Tongue (tissue), 1 donor: ENCODE measurements at regions not wholly inside any gene's neighbourhood (a gene's known extent, or its start where the extent isn't known, plus 50 kb on each side); places are given as distances from the start of the nearest gene placed in this dataset.

ENCODE experiments used
- DNase-seq: peaks from one replicate; pipeline ENCODE4 v3.0.0-alpha.2; 2015

GRCh38 chr5:159536646-159537045, 206.4 kb upstream of the IL12B start:
- no peak for DNase-seq

GRCh38 chr5:159539678-159540077, 209.4 kb upstream of the IL12B start:
- no peak for DNase-seq

- DNase-seq, result no peak
Measured at GRCh38 chr5:159543326-159543725, 213.0 kb upstream of the IL12B start.

DNA sequence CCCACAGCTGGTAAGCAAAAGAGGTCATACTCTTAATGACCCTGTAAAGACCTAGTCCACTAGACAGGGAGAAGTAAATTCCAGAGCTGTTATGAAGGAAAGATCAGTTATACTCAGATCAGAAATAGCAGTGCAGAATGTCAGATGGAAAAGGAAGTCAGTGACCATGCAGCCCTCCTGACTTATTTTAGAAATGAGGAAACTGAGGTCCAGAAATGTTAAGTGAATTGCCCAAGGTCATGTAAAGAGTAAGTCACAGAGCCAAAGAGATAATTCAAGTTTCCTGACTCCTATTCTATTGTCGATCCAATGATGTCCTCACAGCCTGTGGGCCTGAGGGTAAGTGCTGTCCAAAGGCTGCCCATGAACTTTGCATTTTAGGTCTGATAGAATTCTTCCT, 214.9 kb upstream of the IL12B start:
- no peak for DNase-seq

GRCh38 chr5:159547466-159548195, 217.3 kb upstream of the IL12B start:
- no peak for DNase-seq

- DNase-seq, result no peak
Measured at GRCh38 chr5:159548517-159548916, 218.2 kb upstream of the IL12B start.

GRCh38 chr5:159549046-159549445, 218.8 kb upstream of the IL12B start:
- no peak for DNase-seq

DNA sequence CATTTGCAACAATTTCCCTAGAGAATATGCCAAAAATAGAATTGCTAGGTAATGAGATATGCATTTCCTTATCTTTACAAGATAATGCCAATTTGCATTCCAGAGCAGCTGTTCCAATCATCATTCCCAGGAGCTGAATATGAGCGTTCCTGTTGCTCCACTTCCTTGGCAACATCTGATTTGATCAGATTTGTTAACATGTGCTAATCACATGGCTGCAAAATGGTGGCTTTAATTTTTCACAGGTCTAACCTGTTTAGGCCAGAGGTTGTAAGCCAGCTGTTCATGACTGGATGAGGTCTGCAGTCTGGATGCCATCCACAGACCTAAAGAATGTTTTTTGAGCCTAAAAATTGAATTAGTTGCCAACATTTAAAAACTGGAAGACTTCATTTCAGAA, 220.7 kb upstream of the IL12B start:
- no peak for DNase-seq

DNA sequence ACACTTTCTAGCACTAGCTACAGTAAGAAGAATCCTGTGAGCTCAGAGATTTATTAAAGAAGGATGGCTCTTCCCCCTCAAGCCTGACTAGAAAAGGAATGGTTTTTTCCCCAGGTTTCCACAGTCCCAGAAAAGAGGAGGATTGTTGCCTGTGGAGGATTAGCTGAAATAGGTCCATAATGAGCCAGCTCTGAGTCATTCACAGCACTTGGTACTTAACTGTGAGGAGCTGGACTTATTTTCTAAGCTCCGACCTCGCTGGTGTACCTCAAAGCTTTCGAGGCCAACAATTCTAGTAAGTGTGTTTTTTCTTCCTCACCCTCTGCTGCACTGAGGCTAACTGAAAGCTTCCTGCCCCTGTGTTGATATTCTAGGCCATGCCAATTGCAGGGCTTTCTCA, 222.5 kb upstream of the IL12B start:
- DNase-seq, result no peak

GRCh38 chr5:159553792-159554191, 223.5 kb upstream of the IL12B start:
- no peak for DNase-seq

GRCh38 chr5:159555084-159555483, 224.8 kb upstream of the IL12B start:
- DNase-seq, result no peak

- no peak for DNase-seq
Measured at GRCh38 chr5:159559337-159559736, 229.1 kb upstream of the IL12B start.

GRCh38 chr5:159560088-159560487, 229.8 kb upstream of the IL12B start:
- no peak for DNase-seq

GRCh38 chr5:159564031-159564430, 233.7 kb upstream of the IL12B start:
- DNase-seq, result no peak

- DNase-seq, result peak; percentile 4
Measured at GRCh38 chr5:159566832-159567231, 236.5 kb upstream of the IL12B start.

DNA sequence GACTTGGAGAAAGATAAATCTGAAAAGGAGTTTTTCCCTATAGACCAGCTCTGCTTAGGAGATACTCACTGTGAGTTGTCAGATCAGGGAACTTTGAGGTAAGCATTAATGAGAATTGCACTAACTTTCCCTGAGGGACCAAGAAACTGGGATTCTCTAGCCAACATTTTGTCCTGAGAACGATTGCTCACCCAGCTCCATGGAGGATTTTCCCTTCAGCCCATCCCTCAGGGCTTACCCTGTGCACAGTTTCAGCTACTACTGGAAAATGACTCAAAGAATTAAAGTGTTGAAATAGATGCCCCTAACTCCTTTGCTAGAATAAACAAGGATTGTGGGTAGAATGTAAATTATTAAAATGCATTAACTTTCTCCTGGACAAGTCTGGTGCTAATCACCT, 237.2 kb upstream of the IL12B start:
- DNase-seq, result no peak

DNA sequence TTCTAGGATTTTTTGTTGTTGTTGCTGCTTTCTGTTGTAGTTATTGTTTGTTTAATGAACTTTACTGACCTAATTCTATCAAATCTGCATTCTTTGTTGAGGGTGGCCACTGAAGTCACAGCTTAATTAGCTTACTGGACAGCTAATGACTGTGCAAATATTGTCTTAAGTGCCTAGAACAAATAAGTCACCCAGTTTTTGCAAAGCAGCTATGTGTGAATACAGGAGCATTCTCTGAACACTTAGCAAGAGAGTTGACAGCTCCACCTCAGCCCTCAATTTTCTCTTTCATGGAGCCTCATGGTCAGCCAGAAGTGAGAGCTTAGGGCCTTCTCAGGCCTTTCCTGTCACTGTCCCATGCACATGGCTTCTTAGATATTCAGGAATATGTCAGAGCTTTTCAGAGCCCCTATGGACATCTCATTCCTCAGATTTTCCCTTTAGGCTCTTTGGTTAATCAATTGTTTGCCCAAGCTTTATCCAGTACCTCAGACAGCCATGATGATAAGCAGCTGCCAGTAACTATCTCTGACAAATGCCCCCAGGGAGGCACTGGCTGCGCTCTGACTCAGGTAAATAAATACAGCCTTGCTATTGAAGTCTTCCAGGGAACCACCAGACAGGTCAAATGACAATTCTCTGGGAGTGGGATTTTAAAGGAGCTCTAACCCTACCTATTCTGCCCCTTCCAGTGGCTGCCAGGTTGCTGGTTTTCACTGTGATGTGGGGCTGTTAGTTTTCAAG, 241.4 kb upstream of the IL12B start:
- no peak for DNase-seq

GRCh38 chr5:159576902-159577301, 246.6 kb upstream of the IL12B start:
- no peak for DNase-seq

GRCh38 chr5:159581502-159582249, 251.4 kb upstream of the IL12B start:
- DNase-seq, result no peak

GRCh38 chr5:159582756-159583541, 252.7 kb upstream of the IL12B start:
- DNase-seq, result no peak

DNA sequence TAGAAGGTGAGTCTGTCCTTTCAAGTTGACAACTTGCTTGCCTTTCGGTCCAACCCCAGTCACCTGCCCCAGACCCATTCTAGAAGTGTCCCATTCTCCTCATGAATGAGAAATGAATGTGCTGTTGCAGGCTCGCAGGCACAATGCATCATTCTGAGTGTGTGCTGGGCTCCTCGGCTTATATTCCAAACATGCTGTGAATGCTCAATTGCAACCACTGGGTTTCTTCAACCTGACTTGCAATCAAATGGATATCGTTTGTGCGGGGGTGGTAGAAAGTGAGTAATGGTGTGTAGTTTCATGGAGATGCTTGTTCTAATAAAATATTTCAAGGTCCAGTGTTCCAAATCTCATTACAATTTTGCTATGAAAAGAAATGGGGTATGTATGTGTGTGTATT, 256.6 kb upstream of the IL12B start:
- no peak for DNase-seq

DNA sequence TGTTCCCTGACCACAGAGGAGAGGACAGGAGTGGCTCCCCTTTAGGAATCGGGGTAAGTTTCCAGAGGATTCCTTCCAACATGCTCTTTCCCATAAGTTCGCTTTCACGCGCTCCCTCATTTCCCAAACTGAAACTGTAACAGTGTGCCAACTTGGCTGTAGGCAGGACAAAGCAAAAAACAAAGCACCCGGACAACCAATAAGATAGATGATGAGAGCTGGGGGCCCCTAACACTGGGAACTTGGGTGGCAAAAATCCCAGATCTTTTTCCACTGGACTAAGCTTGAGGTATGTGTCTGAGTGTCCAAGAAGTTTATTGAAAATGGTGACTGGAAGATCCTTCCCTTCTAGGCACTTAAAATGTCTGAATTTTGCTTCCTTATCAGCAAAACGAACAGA, 258.7 kb upstream of the IL12B start:
- DNase-seq, result no peak
